ENCODE measurements at regions not wholly inside any gene's neighbourhood (a gene's known extent, or its start where the extent isn't known, plus 50 kb on each side); places are given as distances from the start of the nearest gene placed in this dataset.

GRCh38 chr6:104614394-104614793 lies 245.3 kb downstream of the HACE1 start:
- H4K20me1 ChIP-seq (ENCODE audit: insufficient read depth) = no peaks in the 10 kb centered on the region
- POLR2A ChIA-PET = no interaction called here

More at GRCh38 chr6:104614394-104614793, 245.3 kb downstream of the HACE1 start:
- Histone ChIP-seq H3K4me3 (ENCODE audit: low read depth in 2 of 2, low read length in 1 of 2) (no peak overlapping the region), H3K79me2 (ENCODE audit: insufficient read depth) (no peaks in the 10 kb centered on the region), H3K9me2 (no peaks in the 10 kb centered on the region), H3K9me3 (no peaks in the 10 kb centered on the region), H3K27me3 (ENCODE audit: insufficient read depth) (no peaks in the 10 kb centered on the region), H3K4me1 (ENCODE audit: control insufficient read depth in 1 of 2, insufficient read depth in 2 of 2, low read depth in 1 of 2, low read length in 1 of 2) (peaks cover 0 to 2% of the 10 kb centered on the region in 2 experiments; a peak in 1 of 4 replicates), H3K27ac (ENCODE audit: low read depth in 2 of 2, low read length in 1 of 2) (no peak overlapping the region), H3K36me3 (replicated peaks in 1 of 2; ENCODE audit: control insufficient read depth in 1 of 2, insufficient read depth in 2 of 2, low read length in 1 of 2) (no peaks in the 10 kb centered on the region), H3F3A (replicated peaks; ENCODE audit: insufficient read depth) (no peaks in the 10 kb centered on the region), H3K4me2 (no peak overlapping the region), H2AFZ (ENCODE audit: low read depth) (no peak overlapping the region), H3K9ac (no peak overlapping the region)
- CTCF ChIA-PET = interaction anchor here (1.5 to 1.6 kb wide), 3 partner anchors 11 to 88 kb away, joined by 3 read pairs; no protein-coding TSS in a partner anchor
- WGBS (ENCODE audit: low lambda C conversion rate) = 94% methylated on average over 1 of the region's 1 CpG
- TF ChIP-seq POLR2AphosphoS5 (IDR thresholded peaks at IDR 0.05; ENCODE audit: low read depth, low read length) (no peak), USF2 (IDR thresholded peaks at IDR 0.05; ENCODE audit: borderline replicate concordance, low read depth, low read length) (no peak), CHD2 (IDR thresholded peaks at IDR 0.05; ENCODE audit: low read length, partially characterized antibody) (no peak), JUND (IDR thresholded peaks at IDR 0.05) (no peak), MEF2A (IDR thresholded peaks at IDR 0.05; ENCODE audit: borderline replicate concordance, low read depth) (no peak), MAX (IDR thresholded peaks at IDR 0.05; ENCODE audit: low read depth) (no peak), SIN3A (IDR thresholded peaks at IDR 0.05; ENCODE audit: borderline replicate concordance, low read depth, low read length) (no peak), CTCF (IDR thresholded peaks at IDR 0.05) (no peak), YY1 (IDR thresholded peaks at IDR 0.05; ENCODE audit: low read depth) (no peak), ZBTB33 (IDR thresholded peaks at IDR 0.05; ENCODE audit: borderline replicate concordance, low read depth) (no peak)
- DNase-seq = no peak
